GM23338 (cell line): ENCODE measurements at regions not wholly inside any gene's neighbourhood (a gene's known extent, or its start where the extent isn't known, plus 50 kb on each side); places are given as distances from the start of the nearest gene placed in this dataset.

Source experiments
- CREB1 ChIP-seq: fragments of 250-450 bp; sonication (Bioruptor Pico); IDR thresholded peaks from 2 replicates; pipeline ENCODE4 v1.5.0; 2020; ENCODE audit warnings: low read depth, mild to moderate bottlenecking, moderate library complexity
- CTCF ChIP-seq, 2 experiments: fragments of 200-600 bp in 1 of 2; sonication (generic) in 1 of 2; conservative IDR thresholded peaks; 2 replicates each; pipeline versions ENCODE4 v1.5.1 to v1.6.1; 2016 to 2017; ENCODE audit warnings: antibody characterized with exemption in 2 of 2, low read depth in 2 of 2, mild to moderate bottlenecking in 2 of 2, moderate library complexity in 1 of 2
- EZH2phosphoT487 ChIP-seq: fragments of 200-600 bp; sonication (generic); IDR thresholded peaks from one replicate; pipeline ENCODE4 v1.8.1; 2018; ENCODE audit warnings: antibody characterized with exemption; ENCODE audit not compliant: unreplicated experiment

- no peak for TF ChIP-seq CTCF (conservative IDR thresholded peaks at IDR 0.05; ENCODE audit: low read depth in 2 of 2)
- TF ChIP-seq EZH2phosphoT487: no peak
- TF ChIP-seq CREB1: no peak
Observed at GRCh38 chr6:134553936-134554335, 236.0 kb upstream of the SGK1 start.
